SK-N-MC (cell line): ENCODE measurements at regions not wholly inside any gene's neighbourhood (a gene's known extent, or its start where the extent isn't known, plus 50 kb on each side); places are given as distances from the start of the nearest gene placed in this dataset.

Experiments
- EZH2 ChIP-seq: fragments of 200-600 bp; sonication (generic); IDR thresholded peaks from one replicate; pipeline ENCODE4 v1.6.1; 2017; ENCODE audit warnings: antibody characterized with exemption
- POLR2AphosphoS5 ChIP-seq: IDR thresholded peaks from 2 replicates; pipeline ENCODE4 v1.6.1; 2012; ENCODE audit warnings: mild to moderate bottlenecking, low read depth, low read length, borderline replicate concordance

DNA sequence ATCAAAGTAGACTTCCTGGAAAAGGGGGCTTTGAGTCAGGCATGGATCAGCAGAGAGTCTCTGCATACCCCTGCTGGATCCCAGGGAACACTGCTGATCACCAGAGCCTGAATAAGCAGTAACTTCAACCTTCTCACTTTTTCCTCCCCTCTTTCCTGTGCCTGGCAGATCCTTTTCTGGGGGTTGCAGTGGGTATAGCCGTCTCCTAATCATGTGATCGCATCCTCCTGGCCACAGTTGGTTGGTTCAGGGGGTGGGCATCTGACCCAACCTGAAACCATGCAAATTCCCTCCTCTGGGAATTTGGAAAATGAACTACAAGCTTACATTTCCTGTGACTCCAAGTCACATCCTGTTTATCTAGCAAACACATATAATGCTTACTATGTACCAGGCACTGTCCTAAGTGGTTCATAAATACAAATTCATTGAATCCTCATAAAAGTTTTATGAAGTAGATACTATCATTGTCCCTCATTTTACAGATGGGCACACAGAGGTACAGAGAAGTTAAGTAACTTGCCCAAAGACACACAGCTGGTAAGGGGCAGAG, 120.3 kb downstream of the AXIN2 start:
- TF ChIP-seq EZH2 (no peak), POLR2AphosphoS5 (no peak)
